NAMALWA (cell line): ENCODE measurements at regions not wholly inside any gene's neighbourhood (a gene's known extent, or its start where the extent isn't known, plus 50 kb on each side); places are given as distances from the start of the nearest gene placed in this dataset.
"Not testable (repeated sequence)": the region's sequence is repeated elsewhere in the genome, so short reads cannot be mapped to it uniquely, and the experiment has no call there.

Experiments
- DNase-seq: peaks from one replicate; pipeline ENCODE4 v3.0.0-alpha.2; 2015; ENCODE audit warnings: low spot score

DNA sequence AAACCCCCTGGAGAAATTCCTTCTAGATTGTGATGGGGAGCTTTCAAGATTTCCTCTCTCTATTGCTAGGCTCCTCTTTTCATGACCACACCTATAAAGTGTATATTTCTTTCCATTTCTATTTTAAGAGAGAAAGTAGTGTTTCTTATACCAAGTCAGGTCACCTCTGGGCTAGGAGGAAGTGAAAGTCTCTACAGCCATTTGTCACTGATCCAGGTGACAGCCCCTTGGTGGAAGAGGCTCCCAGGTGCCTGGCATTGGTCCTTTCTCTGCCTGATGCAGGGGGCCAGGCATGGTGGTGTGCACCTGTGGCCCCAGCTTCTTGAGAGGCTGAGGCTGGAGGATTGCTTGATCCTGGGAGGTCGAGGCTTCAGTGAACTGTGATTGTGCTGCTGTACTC, 64.7 kb downstream of the DHCR7 start:
- DNase-seq = no peak

DNA sequence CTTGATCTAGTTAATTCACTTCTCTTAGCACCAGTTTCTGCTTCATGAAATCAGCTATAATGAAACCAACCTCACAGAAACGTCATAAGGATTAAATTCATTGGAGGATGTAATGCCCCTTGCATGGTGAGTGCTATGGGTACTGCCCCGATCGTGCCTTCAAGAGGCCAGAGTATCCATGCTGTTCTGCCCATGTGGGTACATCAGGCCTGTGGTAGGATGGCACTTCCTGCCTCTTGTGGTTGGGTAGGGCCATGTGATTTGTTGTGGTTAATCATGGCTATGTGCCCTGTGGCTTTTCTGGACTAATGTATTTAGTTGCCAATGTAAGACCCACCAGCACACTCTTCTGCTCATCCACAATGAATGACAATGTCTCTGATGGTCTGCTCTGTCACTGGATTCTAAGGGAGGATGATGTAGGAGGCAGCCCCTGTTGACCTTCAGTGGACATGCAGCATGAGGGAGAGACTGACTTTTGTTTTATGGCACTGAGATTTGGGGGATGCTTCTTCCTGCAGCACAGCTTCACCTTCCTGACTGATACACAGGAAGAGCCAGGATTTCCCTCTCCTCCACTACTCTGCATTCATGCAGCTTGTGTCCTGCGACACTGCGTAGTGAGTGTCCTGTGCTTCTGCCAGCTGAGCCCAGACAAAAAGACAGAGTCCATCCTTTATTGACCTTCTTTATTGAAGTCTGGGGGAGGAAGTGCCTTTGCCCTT, 66.2 kb downstream of the DHCR7 start:
- DNase-seq = no peak

DNA sequence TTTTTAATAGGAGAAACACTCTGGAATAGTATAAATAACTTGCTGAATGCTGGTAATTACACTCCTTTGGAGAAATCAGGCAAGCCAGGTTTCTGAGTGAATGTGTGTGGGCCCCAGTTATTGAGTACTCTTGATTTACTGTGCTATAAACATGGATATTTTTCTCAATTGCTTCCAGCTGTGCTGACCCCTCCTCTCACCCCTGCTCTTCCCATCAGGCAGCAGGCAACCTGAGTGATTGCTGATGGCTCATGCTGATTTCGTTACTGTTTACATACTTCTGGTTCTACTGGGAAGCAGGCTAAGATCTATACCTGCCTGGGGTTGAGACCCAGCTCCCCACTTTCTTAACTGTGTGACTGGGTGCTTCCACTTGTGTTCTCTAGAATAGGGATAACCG, 68.5 kb downstream of the DHCR7 start:
- no peak for DNase-seq

DNA sequence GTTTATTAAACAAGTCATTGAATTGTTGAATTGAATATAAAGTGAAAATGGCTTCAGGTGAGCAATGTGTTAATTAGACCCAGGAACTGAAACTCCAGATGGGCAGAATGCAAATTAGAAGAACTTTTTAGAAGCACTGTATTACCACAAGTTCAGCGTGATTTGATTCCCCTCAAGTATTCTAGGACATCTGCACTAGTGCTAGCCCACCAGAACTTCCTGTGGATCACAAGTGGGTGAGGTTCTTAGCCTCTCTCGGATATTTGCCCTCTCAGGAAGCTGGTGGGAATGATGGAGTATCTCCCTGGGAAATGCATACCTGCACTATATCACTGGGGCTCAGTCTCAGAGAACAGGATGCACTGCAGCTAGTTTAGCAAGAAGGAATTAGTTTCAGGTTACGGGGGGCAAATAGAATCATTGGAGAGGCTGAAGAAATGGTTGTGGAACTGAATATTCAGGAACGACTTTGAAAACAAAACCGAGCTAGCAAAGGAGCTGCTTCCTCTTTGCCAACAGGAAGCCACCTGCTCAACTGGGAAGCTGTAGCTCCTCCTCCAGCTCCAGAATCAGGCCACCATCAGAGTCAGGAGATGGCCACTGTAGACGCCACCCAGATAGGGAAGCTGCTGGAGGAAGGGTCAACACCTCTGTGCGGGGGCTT, 74.3 kb downstream of the DHCR7 start:
- peak; percentile 50 for DNase-seq

DNA sequence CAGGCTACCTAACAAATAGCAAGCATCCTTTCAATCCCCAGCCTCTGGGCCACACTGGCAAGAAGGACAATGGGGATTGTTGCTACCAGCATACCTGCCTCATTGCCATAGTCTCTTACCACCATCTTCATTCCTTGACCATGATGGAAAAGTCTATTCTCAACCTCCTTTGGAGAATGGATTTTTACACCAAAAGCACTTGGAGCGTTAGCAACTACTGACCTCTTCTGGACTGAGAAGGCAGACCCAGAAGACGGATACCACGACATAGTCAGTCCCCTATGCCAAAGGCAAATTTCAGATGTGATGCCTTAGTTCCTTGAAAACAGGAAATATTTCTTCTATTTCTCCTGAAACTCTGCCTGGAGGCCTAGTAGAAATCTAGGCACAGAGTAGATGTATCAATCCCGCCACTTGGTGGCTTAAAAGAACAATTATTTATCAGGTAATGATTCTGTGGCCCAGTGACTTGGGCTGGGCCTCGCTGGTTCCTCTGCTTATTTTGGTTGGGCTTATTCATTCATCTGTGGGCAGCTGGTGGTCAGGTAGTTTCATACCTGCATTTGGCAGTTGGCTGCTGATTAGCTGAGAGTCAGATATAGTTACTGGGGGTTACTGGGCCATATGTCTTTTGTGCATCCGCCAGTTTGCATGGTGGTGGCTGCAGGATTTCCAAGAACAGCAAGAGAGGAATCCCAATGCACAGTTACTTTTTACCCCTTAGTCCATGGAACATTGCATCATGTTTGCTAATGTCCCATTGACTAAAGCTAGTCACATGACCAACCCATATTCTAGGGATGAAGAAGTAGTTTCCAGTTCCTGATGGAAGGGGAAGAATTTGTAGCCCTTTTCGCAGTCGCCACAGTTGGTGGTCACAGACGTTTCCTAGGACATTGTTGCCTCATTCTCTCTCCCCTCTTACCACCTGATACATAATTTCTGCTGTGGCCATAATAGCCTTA, 75.2 kb downstream of the DHCR7 start:
- no peak for DNase-seq

DNA sequence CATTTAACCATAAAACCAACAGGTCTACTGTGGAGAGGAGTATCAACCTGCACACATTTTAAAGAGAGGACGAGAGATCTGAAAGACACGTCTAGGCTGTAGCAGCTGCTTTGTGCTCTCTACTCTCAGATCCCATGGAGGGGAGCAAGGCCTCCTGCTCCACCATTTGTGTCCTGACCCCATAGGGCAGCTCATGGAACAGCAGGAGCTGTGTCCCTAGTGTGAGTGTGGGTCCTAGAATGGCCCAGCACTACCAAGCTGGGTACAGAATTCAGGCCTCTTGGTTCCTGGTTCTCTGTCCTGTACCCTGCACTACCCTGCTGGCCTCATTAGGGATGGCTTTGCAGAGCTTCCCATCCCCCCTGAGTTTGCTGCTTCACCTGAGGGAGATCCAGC, 76.5 kb downstream of the DHCR7 start:
- no peak for DNase-seq

DNA sequence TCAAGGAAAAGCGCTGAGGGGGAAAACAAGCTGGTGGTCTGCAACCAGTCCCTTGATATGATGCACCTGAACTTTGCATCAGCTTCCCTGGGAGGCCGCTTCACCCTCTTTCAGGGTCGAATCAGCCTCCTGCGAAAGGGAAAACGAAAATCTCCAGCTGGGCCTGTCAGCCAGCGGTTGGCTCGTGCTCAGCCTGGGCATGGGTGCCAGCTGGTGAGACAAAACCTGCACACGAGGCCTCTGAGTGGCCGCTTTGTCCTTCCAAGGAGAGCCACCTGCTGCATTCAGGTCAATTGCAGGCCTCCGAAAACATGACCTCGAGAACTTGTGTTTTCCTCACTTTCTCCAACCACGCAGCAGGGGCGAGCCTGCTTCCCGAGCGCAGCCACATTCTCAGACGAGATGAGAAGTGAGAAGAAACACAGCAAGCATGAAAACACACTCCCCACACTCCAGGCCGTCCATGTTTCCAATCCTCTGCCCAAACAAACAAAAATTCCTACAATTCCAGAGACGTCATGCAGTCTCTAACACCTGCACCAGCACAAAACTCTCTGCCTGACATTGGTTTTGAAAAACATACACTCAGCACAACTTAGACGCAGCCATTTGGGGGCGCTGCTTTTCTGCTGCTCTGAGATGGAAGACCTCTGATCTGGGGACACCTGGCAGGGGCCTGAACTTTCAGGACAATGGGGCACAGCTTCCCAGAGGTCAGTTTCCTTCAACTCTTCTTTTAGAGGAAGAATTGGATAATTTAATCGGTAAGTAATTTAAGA, 77.1 kb downstream of the DHCR7 start:
- no peak for DNase-seq

DNA sequence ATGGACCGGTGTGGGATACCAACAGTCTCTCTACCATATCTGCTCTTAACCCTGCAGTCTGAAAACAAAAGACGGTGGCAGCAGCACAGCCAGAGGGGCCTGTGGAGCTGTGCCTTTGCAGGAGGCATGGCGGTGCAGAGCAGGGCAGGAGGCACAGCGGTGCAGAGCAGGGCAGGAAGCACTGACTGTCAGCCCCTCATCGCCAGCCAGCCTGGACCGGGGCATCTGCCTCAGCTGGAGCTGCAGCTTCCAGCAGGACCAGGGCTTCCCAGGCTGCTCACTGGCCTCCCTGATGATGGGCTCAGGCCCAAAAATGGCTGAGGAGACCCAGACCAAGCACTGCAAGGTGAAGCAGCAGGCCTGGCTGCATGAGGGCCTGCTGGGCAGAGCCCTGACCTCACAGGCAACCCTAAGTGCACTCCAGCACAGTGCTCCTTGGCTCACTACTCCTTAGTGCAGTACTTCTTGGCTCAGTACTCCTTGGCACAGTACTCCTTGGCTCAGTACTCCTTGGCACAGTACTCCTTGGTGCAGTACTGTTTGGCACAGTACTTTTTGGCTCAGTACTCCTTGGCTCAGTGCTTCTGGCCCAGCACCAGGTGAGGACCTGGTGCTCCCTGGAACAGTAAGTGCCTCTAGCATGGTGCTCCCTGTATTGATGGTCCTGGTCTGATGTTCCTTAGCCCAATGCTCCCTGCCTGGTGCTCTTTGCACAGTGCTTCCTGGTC, 78.0 kb downstream of the DHCR7 start:
- no peak for DNase-seq

DNA sequence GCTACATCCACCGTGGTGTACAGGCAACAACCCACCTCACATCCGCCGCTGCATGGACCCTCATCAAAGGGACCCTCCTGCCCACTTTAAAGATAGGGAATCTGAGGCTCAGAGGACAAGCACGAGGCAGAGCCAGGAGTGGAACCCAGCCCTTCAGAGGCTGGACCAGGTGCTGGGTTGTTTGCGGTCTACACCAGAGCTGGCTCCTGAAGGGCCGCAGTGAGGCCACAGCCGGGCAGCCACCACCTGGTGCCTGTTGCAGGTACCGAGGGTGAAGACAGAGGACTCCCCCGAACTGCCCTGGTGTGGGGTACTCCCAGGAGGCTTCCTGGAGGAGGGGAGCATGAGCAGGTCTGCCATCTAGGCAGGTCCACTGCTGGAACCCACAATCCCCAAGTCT, 78.8 kb downstream of the DHCR7 start:
- no peak for DNase-seq

DNA sequence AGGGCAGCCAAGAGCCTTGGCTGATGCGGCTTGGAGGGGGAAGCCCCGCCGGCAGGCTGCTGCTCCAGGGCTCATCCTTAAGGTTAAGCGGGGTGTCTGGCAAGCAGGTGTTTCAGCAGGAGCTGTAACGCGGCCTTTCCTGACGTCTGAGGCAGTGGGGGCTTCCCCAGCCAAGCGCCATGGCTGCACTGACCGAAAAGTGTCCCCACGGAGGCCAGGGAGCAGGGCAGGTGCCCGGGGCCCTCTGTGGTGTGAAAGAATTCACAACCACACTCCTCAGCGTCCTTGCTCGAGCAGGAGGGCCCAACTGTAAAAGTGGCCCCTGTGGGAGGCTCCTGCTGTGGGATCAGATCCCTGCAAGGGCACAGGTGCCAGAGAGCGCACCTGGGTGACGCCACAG, 79.2 kb downstream of the DHCR7 start:
- DNase-seq = no peak

DNA sequence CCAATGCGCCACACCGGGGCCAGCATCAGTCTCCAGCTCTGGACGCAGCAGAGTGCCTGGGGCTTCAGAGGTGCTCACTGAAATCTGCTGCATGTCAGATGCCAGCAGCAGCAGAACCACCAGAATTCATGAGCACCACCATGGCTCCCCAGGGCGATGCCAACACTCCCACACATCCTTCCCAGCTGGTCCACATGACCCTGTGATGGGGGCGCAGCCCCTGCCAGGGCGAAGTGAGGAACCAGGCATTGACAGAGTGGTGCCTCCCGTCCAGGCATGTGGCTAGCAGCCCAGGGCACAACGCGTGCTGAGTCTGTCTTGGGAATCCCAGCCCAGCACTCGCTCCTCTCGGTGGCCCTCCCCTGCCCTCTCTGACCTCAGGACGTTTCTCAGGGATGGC, 80.4 kb downstream of the DHCR7 start:
- DNase-seq = no peak

DNA sequence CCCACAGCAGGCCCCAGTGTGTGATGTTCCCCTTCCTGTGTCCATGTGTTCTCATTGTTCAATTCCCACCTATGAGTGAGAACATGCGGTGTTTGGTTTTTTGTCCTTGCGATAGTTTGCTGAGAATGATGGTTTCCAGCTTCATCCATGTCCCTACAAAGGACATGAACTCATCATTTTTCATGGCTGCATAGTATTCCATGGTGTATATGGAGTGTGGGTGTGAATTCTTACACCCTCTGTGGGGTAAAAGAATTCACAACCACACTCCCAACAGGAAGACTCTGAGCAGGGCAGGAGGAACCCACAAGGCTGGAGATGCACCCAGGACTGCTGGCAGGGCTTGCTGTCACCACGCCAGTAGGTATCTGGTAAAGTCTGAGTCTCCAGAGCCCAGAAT, 80.9 kb downstream of the DHCR7 start:
- DNase-seq = not testable (repeated sequence)

DNA sequence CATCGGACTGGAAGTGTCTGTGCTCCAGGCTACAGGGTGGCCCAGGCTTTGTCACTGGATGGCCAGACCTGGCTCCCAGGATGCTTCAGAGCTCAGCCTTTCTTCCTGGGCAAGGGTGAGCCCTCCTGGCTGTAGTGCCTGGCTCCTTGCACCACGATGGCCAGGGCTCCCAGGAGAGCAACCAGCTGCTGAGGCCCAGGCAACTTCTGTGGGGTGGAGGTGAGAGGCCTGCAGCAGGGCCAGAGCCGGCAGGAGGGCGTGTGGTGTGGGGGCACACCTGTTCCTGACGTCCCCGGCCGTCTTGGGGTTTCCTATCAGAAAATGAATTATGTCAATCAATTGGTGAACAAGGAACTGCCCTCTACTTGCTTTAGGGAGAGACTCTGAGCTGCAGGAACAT, 82.1 kb downstream of the DHCR7 start:
- no peak for DNase-seq

DNA sequence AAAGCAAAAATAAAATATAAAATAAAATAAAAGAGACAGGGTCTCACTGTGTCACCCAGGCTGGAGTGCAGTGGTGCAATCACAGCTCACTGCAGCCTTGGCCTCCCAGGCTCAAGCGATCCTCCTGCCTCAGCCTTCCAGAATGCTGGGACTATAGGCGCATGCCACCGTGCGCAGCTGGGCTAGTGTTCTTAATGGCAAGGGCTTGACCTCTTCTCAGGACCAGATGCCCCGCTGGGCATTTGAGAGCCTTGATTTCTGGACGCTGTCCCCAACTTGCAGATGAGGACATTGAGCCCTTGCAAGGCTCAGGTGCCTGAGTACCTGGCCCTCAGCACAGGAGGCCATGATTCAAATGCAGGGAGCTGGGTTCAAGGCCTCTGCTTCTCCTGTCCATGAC, 82.6 kb downstream of the DHCR7 start:
- DNase-seq = no peak

DNA sequence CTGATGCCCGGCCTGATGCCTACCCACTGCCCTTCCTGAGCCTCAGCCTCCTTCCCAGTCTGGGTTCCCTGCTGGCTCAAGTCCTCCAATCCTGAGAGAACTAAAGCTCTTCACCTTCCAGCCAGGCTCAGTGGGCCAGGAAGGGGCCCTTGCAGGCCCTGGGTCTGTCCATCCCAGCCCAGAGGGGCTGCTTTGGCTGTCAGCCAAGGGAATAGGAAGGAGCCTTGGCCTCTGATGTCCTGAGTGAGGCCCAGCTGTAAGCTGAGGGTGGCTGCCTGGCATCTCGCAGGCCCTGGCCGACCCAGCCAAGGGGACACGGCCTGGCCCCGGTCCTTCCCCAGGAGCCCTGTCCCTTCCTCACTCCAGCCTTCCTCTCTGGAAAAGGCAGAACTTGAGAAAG, 83.4 kb downstream of the DHCR7 start:
- DNase-seq = no peak

DNA sequence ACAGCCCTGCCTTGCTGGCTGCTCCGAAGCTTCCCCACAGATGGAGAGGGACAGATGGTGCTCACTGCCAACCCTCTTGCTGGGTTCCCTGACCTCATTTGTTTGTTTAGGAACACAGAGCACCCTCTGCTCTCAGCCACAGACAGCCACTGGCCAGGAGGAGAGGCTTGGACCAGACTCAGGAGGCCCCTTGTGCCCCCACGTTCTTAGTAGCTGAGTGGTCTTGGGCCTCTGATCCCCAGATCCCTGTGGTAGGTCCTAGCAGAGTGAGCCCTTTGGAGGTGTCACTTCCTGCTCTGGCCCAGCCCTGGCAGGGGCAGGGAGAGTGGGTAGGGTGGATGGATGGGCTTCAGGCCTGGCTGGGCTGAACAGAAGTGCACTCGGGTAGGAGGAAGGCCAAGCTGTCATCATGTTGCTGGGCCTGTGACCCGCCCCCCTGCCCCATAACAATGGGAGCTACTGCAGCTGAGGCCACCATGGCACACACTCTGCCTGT, 84.0 kb downstream of the DHCR7 start:
- DNase-seq = no peak

DNA sequence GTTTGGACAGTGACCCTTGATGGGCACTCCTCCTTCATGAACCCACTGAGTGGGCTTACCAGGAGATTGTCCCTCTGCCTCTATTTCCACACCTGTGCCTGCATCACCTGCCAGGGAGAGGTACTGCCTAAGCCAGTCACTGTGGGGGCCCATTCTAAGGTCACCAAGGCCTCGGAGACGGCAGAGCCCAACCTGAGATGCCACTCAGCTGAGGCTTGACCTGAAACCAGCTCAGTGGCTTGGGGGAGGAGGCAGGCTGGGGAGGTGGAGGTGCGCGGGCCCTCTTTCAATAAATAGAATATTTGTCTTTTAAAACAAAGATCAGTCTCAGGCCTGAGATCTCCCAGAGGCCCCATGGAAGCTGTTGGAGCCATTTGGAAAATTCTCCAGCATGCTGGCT, 84.5 kb downstream of the DHCR7 start:
- DNase-seq = no peak

DNA sequence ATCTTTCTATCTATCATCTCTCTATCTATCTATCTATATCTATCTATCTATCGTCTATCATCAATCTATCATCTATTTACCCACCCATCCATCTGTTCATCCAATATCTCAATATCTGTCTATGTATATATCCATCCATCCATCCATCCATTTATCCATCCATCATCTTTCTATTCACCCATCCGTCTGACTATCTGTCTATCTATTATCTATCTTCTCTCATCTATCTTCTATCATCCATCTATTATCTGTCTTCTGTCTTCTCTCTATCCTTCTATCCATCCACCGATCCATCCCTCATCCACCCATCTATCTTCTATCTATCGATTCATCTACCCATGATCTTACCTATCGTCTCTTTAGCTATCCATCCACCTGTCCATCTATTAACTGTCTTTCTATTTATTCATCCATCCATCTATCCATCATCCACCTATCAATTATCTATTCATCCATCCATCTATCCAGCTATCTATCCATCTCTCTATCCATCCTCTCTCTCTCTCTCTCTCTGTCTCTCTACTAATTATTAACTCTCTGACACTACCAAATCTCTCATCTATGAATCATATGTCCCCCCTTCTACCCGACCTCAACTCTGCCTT, 89.1 kb downstream of the DHCR7 start:
- no peak for DNase-seq

DNA sequence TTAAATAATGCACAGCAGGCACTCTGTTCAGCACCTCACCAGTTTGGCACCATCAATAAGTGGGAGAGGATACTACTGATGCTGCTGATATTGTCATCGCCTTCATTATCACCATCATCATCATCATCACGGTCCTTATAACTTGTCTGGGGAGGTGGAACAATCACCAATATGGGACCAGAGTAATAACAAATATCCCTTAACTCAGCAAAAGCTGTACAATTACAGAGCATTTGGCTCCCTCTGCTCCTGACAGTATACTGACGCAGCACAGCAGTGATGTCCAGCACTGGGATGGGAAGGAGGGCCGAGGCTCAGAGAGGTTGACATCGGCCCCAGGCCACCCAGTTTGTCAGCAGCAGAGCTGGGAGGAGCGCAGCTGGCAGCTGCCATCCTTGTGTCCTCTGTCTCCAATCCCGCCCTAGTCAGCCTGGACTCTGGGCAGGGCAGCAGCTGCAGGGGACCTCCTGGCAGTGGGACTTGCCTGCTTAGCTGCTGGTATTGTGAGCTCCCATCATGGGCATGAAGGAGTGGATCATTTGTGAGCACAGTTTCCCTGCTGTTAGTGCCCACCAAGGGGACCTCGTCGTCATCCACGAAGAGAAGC, 90.0 kb downstream of the DHCR7 start:
- DNase-seq = no peak

DNA sequence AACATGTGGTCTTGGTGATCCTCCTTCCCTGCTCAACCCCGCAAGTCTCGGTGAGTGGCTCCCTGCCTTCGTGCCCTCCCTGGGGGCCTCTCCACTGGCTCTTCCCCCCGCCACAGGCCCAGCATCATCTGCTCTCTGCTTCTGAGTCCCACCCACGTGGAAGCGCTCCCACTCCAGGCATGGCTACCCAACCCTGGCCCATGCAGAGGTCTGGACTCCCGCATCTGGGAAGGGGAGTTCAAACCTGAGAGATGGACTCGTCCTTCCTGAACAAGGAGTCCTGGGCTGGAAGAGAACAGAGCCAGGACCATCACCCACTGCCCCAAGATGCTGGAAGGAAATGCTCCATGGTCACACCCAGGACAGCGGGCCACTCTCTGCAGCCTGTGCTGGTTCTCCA, 90.8 kb downstream of the DHCR7 start:
- DNase-seq = no peak
